ENCODE measurements at regions not wholly inside any gene's neighbourhood (a gene's known extent, or its start where the extent isn't known, plus 50 kb on each side); places are given as distances from the start of the nearest gene placed in this dataset.

DNA sequence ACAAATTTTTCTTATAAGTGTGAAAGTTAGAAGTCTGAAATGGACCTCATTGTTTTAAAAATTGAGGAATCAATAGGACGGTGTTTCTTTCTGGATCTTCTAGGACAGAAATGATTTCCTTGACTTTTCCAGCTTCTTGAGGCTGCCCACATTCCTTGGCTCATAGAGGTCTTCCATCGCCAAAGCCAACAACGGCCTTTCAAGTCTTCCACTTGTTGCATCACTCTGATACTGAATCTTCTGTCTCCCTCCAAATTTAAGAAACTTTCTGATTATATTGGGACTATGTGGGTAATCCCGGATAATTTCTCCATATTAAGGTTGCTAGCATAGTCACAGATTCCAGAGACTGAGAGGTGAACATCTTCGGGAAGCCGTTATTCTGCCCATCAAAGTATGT lies 595.4 kb upstream of the ADAMTS5 start:
- TF ChIP-seq, protein P1, sequence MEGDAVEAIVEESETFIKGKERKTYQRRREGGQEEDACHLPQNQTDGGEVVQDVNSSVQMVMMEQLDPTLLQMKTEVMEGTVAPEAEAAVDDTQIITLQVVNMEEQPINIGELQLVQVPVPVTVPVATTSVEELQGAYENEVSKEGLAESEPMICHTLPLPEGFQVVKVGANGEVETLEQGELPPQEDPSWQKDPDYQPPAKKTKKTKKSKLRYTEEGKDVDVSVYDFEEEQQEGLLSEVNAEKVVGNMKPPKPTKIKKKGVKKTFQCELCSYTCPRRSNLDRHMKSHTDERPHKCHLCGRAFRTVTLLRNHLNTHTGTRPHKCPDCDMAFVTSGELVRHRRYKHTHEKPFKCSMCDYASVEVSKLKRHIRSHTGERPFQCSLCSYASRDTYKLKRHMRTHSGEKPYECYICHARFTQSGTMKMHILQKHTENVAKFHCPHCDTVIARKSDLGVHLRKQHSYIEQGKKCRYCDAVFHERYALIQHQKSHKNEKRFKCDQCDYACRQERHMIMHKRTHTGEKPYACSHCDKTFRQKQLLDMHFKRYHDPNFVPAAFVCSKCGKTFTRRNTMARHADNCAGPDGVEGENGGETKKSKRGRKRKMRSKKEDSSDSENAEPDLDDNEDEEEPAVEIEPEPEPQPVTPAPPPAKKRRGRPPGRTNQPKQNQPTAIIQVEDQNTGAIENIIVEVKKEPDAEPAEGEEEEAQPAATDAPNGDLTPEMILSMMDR (IDR thresholded peaks at IDR 0.05), result no peak
- TF ChIP-seq POLR2AphosphoS5 (IDR thresholded peaks at IDR 0.05), result no peak
- no peak for TF ChIP-seq EP300 (IDR thresholded peaks at IDR 0.05)
- TF ChIP-seq POLR2A (IDR thresholded peaks at IDR 0.05), result no peak
